CD4-positive, CD25-positive, alpha-beta regulatory T cell (primary cell): ENCODE measurements at regions not wholly inside any gene's neighbourhood (a gene's known extent, or its start where the extent isn't known, plus 50 kb on each side); places are given as distances from the start of the nearest gene placed in this dataset.
"Not testable (repeated sequence)": the region's sequence is repeated elsewhere in the genome, so short reads cannot be mapped to it uniquely, and the experiment has no call there.

Source experiments
- ATAC-seq, 2 donors: fragments of 150-1000 bp; cut with Tn5 transposase; one replicate each; pipeline ENCODE4 v1.10.0; 2021; ENCODE audit warnings: low read depth in 2 of 2, moderate number of reproducible peaks in 2 of 2, moderate library complexity in 1 of 2
- DNase-seq, 3 donors: peaks; one replicate each; pipeline versions ENCODE4 v3.0.0 to v3.0.0-alpha.2; 2012 to 2022; ENCODE audit warnings: mixed read lengths in 1 of 3
- H3K27ac ChIP-seq: one replicate; pipeline ENCODE4 v1.7.0; 2013; ENCODE audit warnings: mild to moderate bottlenecking, low read length; ENCODE audit not compliant: insufficient read depth, poor library complexity, severe bottlenecking
- H3K27me3 ChIP-seq: one replicate; pipeline ENCODE4 v1.7.0; 2013; ENCODE audit warnings: low read length; ENCODE audit not compliant: control insufficient read depth, insufficient read depth
- H3K36me3 ChIP-seq: one replicate; pipeline ENCODE4 v1.7.0; 2013; ENCODE audit warnings: mild to moderate bottlenecking, low read length, moderate library complexity; ENCODE audit not compliant: control insufficient read depth, insufficient read depth
- H3K4me1 ChIP-seq: 2 replicates; pipeline ENCODE4 v1.7.0; 2013; ENCODE audit warnings: mild to moderate bottlenecking, low read length; ENCODE audit not compliant: insufficient read depth, control insufficient read depth, poor library complexity, severe bottlenecking
- H3K4me3 ChIP-seq: one replicate; pipeline ENCODE4 v1.7.0; 2013; ENCODE audit warnings: low read depth, mild to moderate bottlenecking, low read length, moderate library complexity
- H3K9me3 ChIP-seq, 2 experiments: 1 replicate in 1 of 2; 2 replicates in 1 of 2; pipeline ENCODE4 v1.7.0; 2013; ENCODE audit warnings: low read length in 2 of 2, mild to moderate bottlenecking in 1 of 2, moderate library complexity in 1 of 2; ENCODE audit not compliant: control insufficient read depth in 2 of 2
- H3K27ac Mint-ChIP-seq, 3 donors: one replicate each; pipeline ENCODE4 v1.8.0; 2020 to 2022; ENCODE audit warnings: mild to moderate bottlenecking in 3 of 3, mixed read lengths in 3 of 3, moderate library complexity in 2 of 3
- H3K27me3 Mint-ChIP-seq: one replicate; pipeline ENCODE4 v1.8.0; 2022; ENCODE audit warnings: mild to moderate bottlenecking, mixed read lengths
- H3K36me3 Mint-ChIP-seq: one replicate; pipeline ENCODE4 v1.8.0; 2020; ENCODE audit warnings: mixed read lengths
- H3K4me1 Mint-ChIP-seq, 4 donors: one replicate each; pipeline ENCODE4 v1.8.0; 2020 to 2022; ENCODE audit warnings: mixed read lengths in 4 of 4, mild to moderate bottlenecking in 1 of 4
- H3K4me3 Mint-ChIP-seq, 4 donors: one replicate each; pipeline ENCODE4 v1.8.0; 2020 to 2022; ENCODE audit warnings: mild to moderate bottlenecking in 4 of 4, mixed read lengths in 4 of 4, moderate library complexity in 3 of 4
- H3K9me3 Mint-ChIP-seq, 7 donors: one replicate each; pipeline ENCODE4 v1.8.0; 2020 to 2022; ENCODE audit warnings: mixed read lengths in 7 of 7, mild to moderate bottlenecking in 3 of 7, moderate library complexity in 2 of 7

- not testable (repeated sequence) for H3K9me3 Mint-ChIP-seq, H3K27me3 Mint-ChIP-seq, DNase-seq, H3K27ac Mint-ChIP-seq, H3K36me3 Mint-ChIP-seq, H3K36me3 ChIP-seq, H3K4me3 ChIP-seq, H3K27ac ChIP-seq, ATAC-seq, H3K4me1 Mint-ChIP-seq, H3K4me1 ChIP-seq, H3K9me3 ChIP-seq, H3K4me3 Mint-ChIP-seq, H3K27me3 ChIP-seq
These were observed 263.0 kb upstream of the TGIF2LX start for GRCh38 chrX:89658662-89659061.

GRCh38 chrX:89706481-89706880, 215.2 kb upstream of the TGIF2LX start:
- H3K4me1 Mint-ChIP-seq: not testable (repeated sequence)

GRCh38 chrX:89707363-89707927, 214.3 kb upstream of the TGIF2LX start:
- H3K4me1 ChIP-seq, H3K36me3 ChIP-seq, H3K27ac ChIP-seq, H3K36me3 Mint-ChIP-seq, H3K9me3 Mint-ChIP-seq, H3K27me3 Mint-ChIP-seq, H3K27me3 ChIP-seq, H3K9me3 ChIP-seq, H3K4me3 ChIP-seq, DNase-seq, ATAC-seq, H3K27ac Mint-ChIP-seq, H3K4me3 Mint-ChIP-seq, H3K4me1 Mint-ChIP-seq: not testable (repeated sequence)

More at GRCh38 chrX:89706481-89706880, 215.2 kb upstream of the TGIF2LX start:
- H3K4me3 Mint-ChIP-seq, H3K9me3 ChIP-seq, H3K27ac ChIP-seq, H3K36me3 ChIP-seq, H3K9me3 Mint-ChIP-seq, DNase-seq, H3K36me3 Mint-ChIP-seq, H3K27me3 ChIP-seq, H3K4me1 ChIP-seq, H3K27me3 Mint-ChIP-seq, ATAC-seq, H3K27ac Mint-ChIP-seq, H3K4me3 ChIP-seq: not testable (repeated sequence)

- not testable (repeated sequence) for H3K27me3 ChIP-seq, H3K9me3 Mint-ChIP-seq, H3K9me3 ChIP-seq, H3K4me3 Mint-ChIP-seq, H3K27me3 Mint-ChIP-seq, H3K36me3 Mint-ChIP-seq, H3K36me3 ChIP-seq, H3K4me1 Mint-ChIP-seq, ATAC-seq, H3K27ac ChIP-seq, H3K4me3 ChIP-seq, H3K4me1 ChIP-seq, DNase-seq, H3K27ac Mint-ChIP-seq
These were observed 187.3 kb upstream of the TGIF2LX start for GRCh38 chrX:89734367-89734766.

- not testable (repeated sequence) for H3K4me3 ChIP-seq, H3K27ac ChIP-seq, H3K4me3 Mint-ChIP-seq, H3K36me3 Mint-ChIP-seq, H3K9me3 Mint-ChIP-seq, H3K9me3 ChIP-seq, H3K27ac Mint-ChIP-seq, DNase-seq, H3K4me1 ChIP-seq, H3K27me3 Mint-ChIP-seq, ATAC-seq, H3K27me3 ChIP-seq, H3K4me1 Mint-ChIP-seq, H3K36me3 ChIP-seq
These were observed 165.2 kb upstream of the TGIF2LX start for GRCh38 chrX:89756466-89756865.

GRCh38 chrX:89757767-89758166, 163.9 kb upstream of the TGIF2LX start:
- not testable (repeated sequence) for H3K9me3 ChIP-seq, H3K9me3 Mint-ChIP-seq, H3K27me3 ChIP-seq, ATAC-seq, H3K27me3 Mint-ChIP-seq, H3K4me3 ChIP-seq, H3K4me3 Mint-ChIP-seq, H3K4me1 Mint-ChIP-seq, H3K36me3 ChIP-seq, H3K36me3 Mint-ChIP-seq, H3K4me1 ChIP-seq, H3K27ac ChIP-seq, H3K27ac Mint-ChIP-seq
- peak in 2 of 3 donors; percentile 8 to 27 for DNase-seq

- H3K27ac ChIP-seq, H3K9me3 ChIP-seq, H3K27ac Mint-ChIP-seq, H3K4me1 Mint-ChIP-seq, H3K36me3 ChIP-seq, H3K27me3 ChIP-seq, H3K4me1 ChIP-seq, H3K4me3 Mint-ChIP-seq, H3K27me3 Mint-ChIP-seq, H3K9me3 Mint-ChIP-seq, DNase-seq, H3K4me3 ChIP-seq, H3K36me3 Mint-ChIP-seq, ATAC-seq: not testable (repeated sequence)
These were observed 162.5 kb upstream of the TGIF2LX start for GRCh38 chrX:89759076-89759685.

- not testable (repeated sequence) for H3K36me3 ChIP-seq, H3K4me1 ChIP-seq, H3K4me3 Mint-ChIP-seq, H3K27ac ChIP-seq, H3K27me3 ChIP-seq, H3K9me3 ChIP-seq, H3K9me3 Mint-ChIP-seq, DNase-seq, H3K27ac Mint-ChIP-seq, H3K36me3 Mint-ChIP-seq, ATAC-seq, H3K4me1 Mint-ChIP-seq, H3K27me3 Mint-ChIP-seq, H3K4me3 ChIP-seq
These were observed 150.1 kb upstream of the TGIF2LX start for GRCh38 chrX:89771639-89772038.
